Left colon (tissue), 2 donors: ENCODE measurements at regions not wholly inside any gene's neighbourhood (a gene's known extent, or its start where the extent isn't known, plus 50 kb on each side); places are given as distances from the start of the nearest gene placed in this dataset.
A peak's percentile ranks its signal among the peaks of the same experiment; 100 is the strongest.
"Not testable (repeated sequence)": the region's sequence is repeated elsewhere in the genome, so short reads cannot be mapped to it uniquely, and the experiment has no call there.

ENCODE experiments used
- ATAC-seq: fragments of 200-7000 bp; cut with Tn5 transposase; one replicate; pipeline ENCODE4 v1.9.1; 2020; ENCODE audit warnings: mild to moderate bottlenecking, moderate library complexity
- DNase-seq, 2 donors: peaks; one replicate each; pipeline ENCODE4 v3.0.0-alpha.2; 2020
- intact Hi-C, 2 donors: fragments of 100-400 bp; cut with DNase I in 1 of 2; cut with micrococcal nuclease in 1 of 2; formaldehyde crosslinking; loops; one replicate each; pipeline versions ENCODE4 v1.11.2 to v1.14.0; 2022; cut with DNase I, micrococcal nuclease
- donor health status: DM: no; HTN: no; CAD: no.
- donor health status: DM: yes; HTN: yes; CAD: no.

DNA sequence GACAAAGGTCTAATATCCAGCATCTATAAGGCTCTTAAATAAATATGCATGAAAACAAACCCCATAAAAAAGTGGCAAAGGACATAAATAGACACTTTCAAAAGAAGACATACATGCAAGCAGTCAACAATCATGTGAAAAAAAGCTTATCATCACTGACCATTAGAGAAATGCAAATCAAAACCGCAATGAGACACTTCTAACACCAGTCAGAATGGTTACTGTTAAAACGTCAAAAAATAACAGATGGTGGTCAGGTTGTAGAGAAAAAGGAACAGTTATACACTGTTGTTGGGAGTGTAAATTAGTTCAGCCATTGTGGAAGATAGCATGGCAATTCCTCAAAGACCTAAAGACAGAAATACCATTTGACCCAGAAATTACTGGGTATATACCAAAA lies 440.7 kb upstream of the KCNMB2 start:
- intact Hi-C loops: no loop called here
- no peak for ATAC-seq
- no peak for DNase-seq

DNA sequence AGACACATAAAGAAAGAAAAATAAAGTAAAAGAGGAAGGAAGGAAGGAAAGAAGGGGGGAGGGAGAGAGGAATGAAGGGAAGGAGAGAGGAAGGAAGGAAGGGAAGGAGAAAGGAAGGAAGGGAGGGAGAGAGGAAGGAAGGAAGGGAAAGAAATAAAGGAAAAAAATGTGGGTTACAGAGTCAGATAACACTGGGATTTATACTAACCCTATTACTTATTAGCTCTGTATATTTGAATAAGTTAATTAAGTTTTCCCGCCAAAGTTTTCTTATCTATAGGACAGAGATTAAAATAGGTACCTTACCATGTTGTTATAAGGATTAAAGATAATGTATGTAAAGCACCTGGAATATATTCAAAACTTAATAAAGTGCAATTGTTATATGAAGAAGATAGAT lies 439.3 kb upstream of the KCNMB2 start:
- DNase-seq: no peak
- ATAC-seq: no peak
- intact Hi-C loops: no loop called here

DNA sequence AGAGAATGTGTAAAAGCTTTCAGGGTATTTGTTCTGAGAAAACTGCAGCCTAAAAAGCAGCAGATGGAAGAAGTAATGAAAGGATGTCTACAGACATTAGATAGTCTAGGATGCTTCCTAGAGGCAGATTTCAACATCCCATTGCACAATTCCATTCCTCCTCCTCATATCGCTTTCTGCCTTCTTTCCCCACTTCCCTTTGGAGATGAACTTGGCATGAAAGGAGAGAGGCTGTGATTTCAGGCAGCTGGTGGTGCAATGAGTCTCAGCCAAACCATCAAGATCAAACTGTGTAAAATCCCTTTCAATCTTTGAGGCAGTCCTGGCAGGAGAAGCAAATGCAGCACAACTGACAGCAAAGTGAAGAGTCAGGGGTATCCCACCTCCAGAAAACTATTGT lies 438.7 kb upstream of the KCNMB2 start:
- no peak for DNase-seq
- ATAC-seq: no peak
- intact Hi-C loops: no loop called here

DNA sequence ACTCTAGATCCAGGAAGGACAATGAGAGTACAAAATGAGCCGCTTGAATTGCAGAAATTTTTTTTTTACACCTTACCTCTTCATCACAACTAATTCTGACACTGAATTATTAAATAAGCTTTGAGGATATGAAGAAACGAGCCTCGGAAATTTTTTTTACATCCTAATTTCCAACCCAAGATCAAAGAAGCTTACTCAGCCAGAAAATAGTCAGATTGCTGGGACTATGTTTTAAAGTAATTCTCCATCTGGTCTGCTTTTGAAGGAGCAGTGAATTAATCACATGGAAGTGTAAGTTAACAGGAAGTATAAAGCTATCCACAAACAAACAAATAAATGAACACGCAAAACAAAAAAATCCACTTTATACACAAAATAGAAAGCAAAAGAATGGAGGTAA lies 437.0 kb upstream of the KCNMB2 start:
- intact Hi-C loops: no loop called here
- no peak for ATAC-seq
- DNase-seq: no peak

DNA sequence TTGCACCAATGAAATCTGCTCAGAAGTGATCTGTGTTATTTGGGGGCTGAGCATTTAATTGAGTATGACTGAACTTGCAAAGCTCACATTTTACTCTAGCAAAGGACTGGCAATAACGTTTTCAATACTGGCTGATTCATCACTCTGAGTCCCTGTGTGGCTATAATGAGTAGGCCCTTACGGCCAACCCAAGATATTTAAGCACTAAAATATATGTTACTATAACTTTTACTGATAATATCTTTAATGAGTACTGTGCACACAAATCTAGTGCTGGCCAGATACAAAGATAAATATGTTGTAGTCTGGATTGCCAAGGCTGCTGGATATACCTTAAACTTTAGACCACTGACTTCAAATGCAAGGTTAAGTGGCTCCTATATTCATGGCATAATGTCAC lies 436.4 kb upstream of the KCNMB2 start:
- no peak for DNase-seq
- intact Hi-C loops: no loop called here
- ATAC-seq: no peak

DNA sequence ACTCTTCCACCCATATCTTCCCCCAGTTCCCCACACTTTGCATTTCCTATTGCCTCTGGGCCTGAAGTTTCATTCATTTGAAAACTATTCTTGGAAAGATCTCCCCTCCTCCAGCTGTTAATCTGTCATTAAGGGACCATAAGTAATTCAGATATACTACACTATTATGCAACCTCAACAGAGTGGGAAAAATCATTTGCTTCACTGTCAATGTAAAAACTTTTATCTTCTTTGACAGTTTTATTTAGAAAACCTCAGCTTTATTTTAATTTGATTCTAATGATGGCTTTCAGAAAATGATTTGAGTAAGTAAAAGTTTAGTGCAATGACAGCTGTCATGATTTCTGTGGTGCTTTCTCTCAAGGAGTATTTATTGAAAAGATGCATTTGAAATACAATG lies 435.3 kb upstream of the KCNMB2 start:
- DNase-seq: no peak
- intact Hi-C loops: no loop called here
- no peak for ATAC-seq

DNA sequence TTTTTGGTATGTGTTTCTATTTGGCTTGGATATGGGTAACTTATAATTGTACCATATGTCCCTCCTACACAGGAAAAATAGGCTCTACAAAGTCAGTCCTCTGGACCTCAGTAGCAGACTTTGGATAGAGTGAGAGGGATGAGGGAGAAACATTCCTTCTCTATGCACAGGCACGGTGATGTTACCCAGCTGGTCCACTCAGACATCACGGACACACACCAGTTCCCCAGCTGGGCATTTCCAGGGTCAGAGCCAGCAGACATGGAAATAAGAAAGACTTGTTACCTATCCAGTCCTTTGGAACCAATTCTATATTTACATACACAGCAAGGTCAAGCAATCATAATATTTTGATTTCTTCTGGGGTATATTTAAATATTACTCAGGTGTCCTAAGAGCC lies 433.1 kb upstream of the KCNMB2 start:
- DNase-seq (peak in 1 of 2 donors; percentile 32), ATAC-seq (no peak)
- intact Hi-C loops: no loop called here

DNA sequence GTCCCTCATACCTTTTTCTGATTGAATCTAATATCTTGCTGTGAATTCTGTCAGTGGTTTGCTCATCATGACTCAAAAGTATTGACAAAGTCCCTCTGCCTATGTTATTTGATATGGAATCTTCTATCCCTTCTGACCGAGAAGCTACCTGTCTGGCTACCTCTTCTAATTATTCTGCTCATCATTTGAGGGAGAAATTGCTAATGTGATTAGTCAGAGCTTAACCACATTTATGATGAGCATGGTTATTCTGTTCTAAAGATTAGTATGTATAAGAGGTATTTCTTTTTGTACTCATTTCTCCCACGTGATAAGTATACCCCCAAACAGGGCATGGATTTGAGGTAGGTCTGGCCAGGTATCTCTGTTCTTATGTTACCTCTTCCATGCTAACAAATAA lies 428.4 kb upstream of the KCNMB2 start:
- no peak for DNase-seq
- no peak for ATAC-seq
- intact Hi-C loops: no loop called here

DNA sequence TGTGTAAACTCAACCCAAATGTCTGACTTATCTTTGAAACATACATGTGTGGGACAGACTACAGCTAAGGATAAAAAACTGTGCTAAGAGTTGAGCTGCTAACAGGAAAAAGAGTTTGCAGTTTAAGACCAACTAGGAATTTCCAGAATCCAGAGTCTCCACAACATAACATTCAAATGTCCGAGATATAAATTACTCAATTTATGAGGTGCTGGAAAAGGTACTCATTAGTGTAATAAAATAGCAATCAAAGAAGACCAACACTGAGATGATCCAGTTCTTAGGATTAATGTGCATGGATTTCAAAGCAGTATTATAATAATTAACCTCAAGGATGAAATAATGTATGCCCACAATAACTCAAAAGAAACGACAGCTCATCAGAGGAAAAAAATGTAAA lies 426.5 kb upstream of the KCNMB2 start:
- intact Hi-C loops: no loop called here
- no peak for ATAC-seq
- DNase-seq: no peak

DNA sequence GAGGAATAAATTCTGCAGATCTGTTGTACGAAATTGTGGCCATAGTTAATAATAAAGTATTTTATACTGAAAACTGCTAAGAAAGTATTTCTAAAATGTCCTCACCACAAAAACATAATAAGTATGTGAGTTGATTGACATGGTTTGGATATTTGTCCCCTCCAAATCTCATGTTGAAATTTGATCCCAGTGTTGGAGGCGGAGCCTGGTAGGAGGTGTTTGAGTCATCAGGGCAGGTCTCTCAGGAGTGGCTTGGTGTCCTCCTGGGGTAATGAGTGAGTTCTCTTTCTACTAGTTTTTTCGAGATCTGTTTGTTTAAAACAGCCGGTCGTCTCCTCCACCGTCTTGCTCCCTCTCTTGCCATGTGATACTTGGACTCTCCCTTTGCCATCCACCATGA lies 424.1 kb upstream of the KCNMB2 start:
- intact Hi-C loops: no loop called here
- no peak for DNase-seq
- ATAC-seq: no peak

DNA sequence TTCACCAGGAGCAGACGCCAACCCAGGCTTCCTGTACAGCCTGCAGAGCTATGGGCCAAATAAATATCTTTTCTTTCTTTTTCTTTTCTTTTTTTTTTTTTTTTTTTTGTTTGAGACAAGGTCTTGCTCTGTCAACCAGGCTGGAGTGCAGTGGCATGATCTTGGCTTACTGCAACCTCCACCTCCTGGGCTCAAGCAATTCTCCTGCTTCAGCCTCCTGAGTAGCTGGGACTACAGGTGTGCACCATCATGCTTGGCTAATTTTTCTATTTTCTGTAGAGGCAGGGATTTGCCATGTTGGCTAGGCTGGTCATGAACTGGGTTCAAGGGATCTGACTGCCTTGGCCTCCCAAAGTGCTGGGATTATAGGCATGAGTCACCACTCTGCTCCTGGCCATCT lies 423.7 kb upstream of the KCNMB2 start:
- ATAC-seq, intact Hi-C loops, DNase-seq: not testable (repeated sequence)

DNA sequence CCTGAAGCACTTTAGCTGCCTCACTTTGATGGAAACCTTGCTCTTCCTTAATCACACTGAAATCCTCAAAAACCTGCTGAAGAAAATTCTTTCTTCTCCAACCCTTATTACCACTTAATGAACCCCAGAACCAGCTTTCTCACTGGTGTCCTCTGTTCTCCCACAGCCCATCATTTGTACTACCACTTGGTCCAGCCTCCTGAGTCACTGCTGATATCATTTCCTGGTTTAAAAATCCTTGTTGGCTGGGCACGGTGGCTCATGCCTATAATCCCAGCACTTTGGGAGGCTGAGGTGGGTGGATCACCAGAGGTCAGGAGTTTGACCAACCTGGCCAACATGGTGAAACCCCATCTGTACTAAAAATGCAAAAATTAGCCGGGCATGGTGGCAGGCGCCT lies 418.6 kb upstream of the KCNMB2 start:
- intact Hi-C loops: no loop called here
- DNase-seq: no peak
- ATAC-seq: no peak

DNA sequence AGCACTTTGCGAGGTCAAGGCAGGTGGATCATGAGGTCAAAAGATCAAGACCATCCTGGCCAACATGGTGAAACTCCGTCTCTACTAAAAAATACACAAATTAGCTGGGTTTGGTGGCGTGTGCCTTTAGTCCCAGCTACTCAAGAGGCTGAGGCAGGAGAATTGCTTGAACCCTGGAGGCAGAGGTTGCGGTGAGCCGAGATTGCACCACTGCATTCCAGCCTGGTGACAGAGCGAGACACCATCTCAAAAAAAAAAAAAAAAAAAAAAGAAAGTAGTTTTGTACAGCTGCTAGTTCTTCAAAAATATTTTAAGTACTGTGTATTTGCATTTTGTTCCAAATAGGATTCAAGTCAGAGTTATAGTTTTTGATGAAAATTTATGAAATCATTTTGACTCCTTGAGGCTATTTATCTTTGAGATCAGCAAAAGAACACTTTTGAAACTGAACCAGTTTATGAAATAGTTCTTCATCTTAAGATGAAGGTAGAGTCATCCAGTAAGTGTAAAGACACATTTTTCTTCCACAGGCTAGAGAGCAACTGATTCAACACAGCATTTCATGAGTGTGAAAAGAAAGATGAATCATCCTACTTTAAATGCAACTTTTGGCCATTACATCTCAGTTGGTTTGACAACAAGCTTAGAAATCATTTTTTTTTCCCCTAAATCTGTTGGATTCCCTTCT lies 416.5 kb upstream of the KCNMB2 start:
- ATAC-seq, DNase-seq, intact Hi-C loops: not testable (repeated sequence)

DNA sequence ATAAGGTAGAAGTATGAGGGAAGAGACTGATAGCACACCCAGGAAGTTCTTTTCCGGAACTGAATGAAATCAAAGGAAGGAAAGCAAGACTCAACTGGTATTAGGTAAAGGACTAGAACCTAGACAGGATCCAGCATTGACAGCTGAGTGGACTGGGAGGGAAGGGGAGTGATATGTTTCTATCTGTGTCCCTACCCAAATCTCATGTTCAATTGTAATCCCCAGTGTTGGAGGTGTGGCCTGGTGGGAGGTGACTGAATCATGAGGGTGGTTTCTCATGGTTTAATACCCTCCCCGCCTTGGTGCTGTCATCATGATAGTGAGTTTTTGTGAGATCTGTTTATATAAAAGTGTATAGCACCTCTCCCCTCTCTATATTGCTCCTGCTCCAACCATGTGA lies 415.9 kb upstream of the KCNMB2 start:
- DNase-seq: no peak

DNA sequence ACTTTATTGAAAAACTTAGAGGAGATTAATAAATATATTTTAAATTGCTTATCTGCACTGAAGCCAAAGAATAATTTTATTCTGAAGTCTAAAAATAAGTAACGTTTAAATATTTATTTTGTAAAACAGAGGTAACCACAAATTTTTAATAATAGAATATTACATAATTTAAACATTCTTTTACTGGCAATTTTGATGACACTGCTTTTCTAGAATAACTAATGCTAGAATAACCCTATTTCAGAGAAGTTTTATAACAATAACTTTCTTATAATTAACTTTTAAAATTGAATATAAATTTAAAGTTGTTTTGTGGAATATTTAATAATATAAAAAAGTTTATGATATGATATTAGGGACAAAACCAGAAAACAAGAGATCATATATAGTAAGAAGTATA lies 409.6 kb upstream of the KCNMB2 start:
- ATAC-seq: no peak
- intact Hi-C loops: no loop called here
- DNase-seq: no peak

More for the DNA sequence above, 415.9 kb upstream of the KCNMB2 start:
- intact Hi-C loops: no loop called here
- ATAC-seq: no peak

DNA sequence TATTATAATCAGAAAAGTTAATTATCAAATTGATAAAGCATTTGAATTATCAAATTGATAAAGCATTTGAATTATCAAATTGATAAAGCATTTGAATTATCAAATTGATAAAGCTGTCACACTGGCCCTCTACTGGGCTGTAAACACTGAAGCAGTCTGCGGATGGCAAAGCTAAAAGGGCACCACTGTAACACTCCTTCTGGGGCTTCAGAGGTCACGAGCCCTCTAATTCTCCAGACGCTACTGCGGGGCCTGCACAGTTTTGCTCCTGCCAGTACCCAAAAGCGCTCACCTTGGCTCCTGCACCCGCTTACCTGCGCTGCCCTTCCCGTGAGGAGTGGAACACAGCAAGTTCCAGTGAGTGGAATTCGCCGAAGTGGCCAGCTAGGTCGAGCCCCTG lies 409.0 kb upstream of the KCNMB2 start:
- DNase-seq (no peak), ATAC-seq (no peak)
- intact Hi-C loops: no loop called here

DNA sequence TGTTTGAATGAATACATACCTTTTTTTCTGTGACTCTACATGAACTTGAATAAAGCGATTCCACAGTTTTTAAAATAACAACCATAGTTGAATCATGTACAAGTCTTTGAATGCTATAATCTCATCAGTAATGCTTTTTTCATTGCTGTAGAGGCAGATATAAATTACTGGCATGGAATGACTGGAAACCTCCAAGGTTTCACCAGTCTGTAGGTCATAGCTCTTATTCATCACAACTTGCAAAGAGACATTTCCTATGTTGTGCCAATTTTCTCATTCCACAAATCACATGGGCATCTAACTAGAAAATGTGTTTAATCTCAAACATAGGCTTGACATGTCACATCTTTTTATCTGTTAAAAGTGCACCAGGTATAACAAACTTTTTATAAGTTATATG lies 407.1 kb upstream of the KCNMB2 start:
- no peak for DNase-seq
- ATAC-seq: no peak
- intact Hi-C loops: no loop called here

DNA sequence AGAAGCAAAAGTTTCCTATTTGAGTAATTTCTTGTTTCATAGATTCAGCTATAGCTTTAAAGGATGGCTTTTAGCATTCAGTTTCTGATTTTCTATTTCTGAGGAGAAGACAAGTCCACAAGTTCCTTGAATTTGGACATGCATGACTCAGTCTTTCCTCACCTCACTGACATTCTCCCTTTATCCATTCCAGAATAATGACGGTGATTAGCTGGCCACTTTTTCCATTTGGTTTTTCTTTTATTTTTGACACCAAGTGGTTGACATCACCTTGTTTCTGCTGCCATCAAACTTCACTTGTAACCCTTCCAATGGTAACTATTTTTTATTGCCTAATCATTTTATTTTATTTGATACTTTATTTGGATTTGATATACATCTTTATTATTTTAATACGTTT lies 404.4 kb upstream of the KCNMB2 start:
- intact Hi-C loops: no loop called here
- DNase-seq (no peak), ATAC-seq (no peak)

DNA sequence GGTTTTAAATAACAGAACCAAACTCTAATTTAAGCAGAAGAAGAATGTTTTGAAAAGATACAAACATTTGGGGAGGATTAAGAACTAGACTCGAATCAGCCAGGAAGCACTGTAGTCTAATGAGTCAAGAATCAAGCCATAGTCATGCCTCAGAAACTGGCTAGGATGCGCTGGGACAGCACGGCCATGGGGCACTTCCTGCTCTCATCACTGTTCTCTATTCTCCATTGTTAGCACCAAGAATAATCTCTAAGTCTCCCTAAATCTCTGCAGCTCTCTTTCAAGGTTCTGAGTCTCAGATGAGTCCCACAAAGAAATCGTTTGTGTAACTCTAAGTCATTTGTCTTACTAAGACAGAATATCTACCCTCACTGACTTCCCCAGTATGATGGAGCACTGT lies 399.0 kb upstream of the KCNMB2 start:
- no peak for ATAC-seq
- intact Hi-C loops: no loop called here
- DNase-seq: no peak

DNA sequence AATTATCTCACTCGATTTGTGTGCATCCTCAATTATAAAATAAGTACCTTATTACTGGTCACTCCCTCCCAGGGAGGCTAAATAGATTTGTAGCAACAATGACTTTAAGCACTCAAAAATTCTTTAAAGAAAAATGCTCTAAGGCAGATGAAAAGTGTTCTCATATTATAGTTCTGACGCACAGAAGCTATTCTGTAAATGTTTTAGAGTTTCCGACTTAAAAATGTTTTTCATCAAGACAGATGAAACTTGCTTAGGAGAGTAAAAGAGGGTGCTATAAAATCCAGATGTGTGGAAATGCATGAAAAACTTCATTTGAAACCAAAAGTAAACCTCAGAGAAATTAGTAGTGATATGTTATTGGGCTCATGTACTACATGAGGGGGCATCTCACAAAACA lies 398.4 kb upstream of the KCNMB2 start:
- no peak for ATAC-seq
- intact Hi-C loops: no loop called here
- DNase-seq: no peak

DNA sequence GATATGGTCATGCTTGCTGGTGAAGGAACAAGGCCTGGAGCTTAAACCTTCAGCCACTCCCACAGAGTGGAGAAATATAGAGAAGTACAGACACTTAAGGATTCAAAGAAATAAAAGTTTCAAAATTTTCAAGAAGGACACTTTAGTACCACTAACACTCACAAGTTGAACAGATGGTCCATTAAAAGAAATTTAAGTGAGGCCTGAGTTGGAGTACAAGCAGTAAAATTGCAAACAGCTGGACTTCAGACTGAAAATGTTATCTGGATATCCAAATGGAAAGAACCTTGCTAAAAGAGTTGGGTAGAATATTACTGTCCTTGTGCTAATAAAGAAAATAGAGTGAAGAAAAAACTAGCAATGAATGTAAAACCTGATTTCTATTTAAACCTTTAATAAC lies 397.1 kb upstream of the KCNMB2 start:
- DNase-seq (no peak), ATAC-seq (no peak)
- intact Hi-C loops: no loop called here
